Epidermal melanocyte (primary cell): ENCODE measurements at regions not wholly inside any gene's neighbourhood (a gene's known extent, or its start where the extent isn't known, plus 50 kb on each side); places are given as distances from the start of the nearest gene placed in this dataset.
A peak's percentile ranks its signal among the peaks of the same experiment; 100 is the strongest.

Experiments used
- DNase-seq: peaks from one replicate; pipeline ENCODE4 v3.0.0; 2011; ENCODE audit warnings: low spot score; ENCODE audit not compliant: insufficient read length

GRCh38 chr5:40066616-40067015 is 613.1 kb upstream of the PTGER4 start:
- no peak for DNase-seq

- no peak for DNase-seq
Measured at GRCh38 chr5:40052808-40053207, 626.9 kb upstream of the PTGER4 start.

GRCh38 chr5:40046792-40047191 is 622.0 kb upstream of the DAB2 start:
- DNase-seq, result no peak

GRCh38 chr5:40045429-40045828 is 620.6 kb upstream of the DAB2 start:
- DNase-seq, result no peak

- no peak for DNase-seq
Measured at GRCh38 chr5:40043916-40044315, 619.1 kb upstream of the DAB2 start.

DNA sequence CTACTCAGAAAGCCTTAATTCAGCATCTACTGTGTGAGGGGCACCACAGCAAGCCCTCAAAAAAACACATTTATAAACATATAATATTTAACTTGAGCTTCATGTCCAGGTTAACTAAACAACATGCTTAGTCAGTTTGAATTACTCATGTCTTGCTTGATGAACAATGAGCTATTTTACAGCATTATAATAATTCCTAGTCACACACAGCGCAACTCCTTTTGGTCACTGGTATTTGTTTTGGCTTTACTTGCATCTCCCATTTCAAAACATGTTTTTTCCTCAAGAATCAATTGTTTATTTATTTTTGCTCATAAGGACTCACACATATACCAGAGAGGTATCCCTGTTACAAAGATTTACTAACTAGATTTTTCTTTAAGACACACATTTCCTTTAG is 616.7 kb upstream of the DAB2 start:
- DNase-seq, result no peak

- DNase-seq, result no peak
Measured at GRCh38 chr5:40037713-40038112, 612.9 kb upstream of the DAB2 start.

DNA sequence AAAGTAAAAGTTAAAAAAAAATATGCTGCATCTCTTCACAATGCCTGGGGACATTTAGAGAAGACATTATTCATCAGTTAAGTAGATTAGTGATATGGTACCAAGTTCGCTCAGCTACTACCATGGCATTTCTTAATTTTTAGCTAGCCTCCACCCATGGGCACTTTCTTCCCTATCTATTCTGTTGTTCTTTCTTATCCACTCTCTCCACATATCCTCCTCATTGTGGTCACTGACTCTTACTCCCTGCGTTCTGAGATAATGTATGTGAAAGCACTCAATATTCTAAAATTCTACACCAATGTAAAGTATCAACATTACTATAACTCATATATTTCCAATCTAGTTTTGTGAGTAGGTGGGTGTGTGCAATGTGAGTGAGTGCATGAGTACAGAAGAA is 609.7 kb upstream of the DAB2 start:
- DNase-seq, result no peak

GRCh38 chr5:40033411-40033810 is 608.6 kb upstream of the DAB2 start:
- DNase-seq, result no peak

- no peak for DNase-seq
Measured at GRCh38 chr5:40033009-40033408, 608.2 kb upstream of the DAB2 start.

GRCh38 chr5:40030661-40031060 is 605.9 kb upstream of the DAB2 start:
- DNase-seq, result no peak

DNA sequence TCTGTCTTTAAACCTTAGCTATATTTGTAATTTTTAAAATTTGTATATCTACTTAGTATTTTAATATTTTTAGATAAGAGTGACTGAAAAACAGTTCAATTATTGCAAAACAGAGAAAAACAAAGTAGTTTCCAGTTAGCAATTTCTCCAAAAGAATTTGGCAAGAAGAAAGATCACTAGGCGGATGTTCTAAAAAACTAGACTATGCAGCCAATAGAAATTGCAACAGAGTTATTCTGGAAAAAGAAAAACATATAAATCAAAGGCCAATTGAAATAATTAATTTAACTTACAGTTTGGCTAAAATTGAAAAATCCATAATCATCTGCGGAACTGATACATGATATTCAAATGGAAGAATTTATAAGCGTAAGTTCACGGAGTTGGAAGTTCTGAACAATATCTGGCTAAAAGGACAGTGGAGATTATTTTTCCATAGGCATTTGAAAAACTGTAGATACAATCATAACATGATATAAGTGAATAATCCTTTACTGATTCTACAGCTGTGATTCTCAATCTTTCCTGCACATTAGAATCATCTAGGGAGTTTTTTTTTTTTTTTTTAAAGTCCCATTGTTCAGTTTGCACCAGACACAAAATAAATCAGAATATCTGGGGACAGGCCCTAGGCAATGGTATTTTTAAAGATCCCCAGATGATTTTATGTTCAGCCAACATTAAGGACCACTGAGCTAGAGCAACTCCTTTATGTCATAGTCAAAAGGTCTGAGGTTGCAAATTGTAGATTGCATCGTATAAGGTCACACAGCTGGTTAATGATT is 605.1 kb upstream of the DAB2 start:
- DNase-seq, result no peak

- no peak for DNase-seq
Measured at GRCh38 chr5:40027400-40027799, 602.6 kb upstream of the DAB2 start.

DNA sequence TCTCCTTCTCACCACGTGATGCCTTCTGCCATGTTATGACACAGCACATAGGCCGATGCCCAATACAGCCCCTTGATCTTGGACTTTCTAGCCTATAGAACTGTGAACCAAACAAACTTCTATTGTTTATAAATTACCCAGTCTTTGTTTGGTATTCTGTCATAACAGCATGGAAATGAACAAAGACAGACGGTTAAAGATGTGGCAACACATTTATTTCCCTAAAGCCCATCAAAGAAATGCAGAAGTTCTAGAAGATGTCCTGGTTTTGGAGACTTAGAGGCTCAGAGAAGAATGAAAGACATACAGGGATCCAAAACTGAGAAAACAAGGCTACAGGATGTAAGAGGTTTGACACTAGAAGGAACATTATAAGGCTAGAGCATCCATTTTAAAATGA is 600.8 kb upstream of the DAB2 start:
- no peak for DNase-seq

DNA sequence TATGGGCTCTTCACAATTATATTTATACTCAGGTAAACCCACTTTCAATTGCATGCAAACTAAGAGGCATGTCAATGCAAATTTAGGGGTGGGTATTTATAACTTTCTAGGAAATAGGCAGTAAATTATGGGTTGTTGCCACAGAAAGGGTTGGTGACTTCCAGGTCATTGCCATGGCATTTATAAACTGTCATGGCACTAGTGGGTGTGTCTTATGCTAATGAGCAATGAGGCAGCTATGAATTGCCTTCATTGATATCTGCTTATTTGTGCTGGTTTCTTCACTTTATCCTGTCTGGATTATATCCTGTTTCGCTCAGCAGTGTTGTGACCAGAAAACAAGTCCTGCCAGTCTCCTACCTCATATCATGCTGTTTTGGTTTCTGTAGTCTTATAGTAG is 597.3 kb upstream of the DAB2 start:
- no peak for DNase-seq

DNA sequence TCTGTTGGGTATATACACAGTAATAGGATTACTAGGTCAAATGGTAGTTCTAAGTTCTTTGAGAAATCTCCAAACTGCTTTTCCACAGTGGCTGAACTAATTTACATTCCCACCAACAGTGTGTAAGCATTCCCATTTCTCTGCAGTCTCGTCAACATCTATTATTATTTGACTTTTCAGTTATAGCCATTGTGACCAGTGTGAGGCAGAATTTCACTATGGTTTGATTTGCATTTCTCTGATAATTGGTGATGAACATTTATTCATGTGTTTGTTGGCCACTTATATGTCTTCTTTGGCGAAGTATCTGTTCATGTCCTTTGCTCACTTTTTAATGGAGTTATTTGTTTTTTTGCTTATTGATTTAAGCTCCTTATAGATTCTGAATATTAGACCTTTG is 596.2 kb upstream of the DAB2 start:
- no peak for DNase-seq

DNA sequence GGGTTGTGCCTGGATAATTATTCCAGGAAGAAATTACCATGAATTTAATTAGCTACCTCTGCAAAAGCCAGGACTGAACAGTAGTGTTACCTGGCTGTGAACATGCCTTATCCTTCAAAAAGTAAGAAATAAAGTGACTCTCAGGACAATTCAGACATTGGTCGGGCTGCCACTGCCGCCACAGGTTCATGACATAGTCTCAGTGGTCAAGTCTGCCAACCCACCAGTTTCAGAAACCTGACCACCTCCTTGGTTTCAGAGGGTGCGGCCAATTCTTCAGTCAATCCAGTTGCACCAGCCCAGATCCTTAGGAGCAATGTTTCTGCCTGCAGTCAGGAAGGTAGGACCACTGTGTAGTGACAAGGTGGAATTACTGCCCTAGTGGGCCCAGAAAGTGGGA is 593.1 kb upstream of the DAB2 start:
- no peak for DNase-seq

GRCh38 chr5:40017135-40017534 is 592.4 kb upstream of the DAB2 start:
- DNase-seq, result no peak

DNA sequence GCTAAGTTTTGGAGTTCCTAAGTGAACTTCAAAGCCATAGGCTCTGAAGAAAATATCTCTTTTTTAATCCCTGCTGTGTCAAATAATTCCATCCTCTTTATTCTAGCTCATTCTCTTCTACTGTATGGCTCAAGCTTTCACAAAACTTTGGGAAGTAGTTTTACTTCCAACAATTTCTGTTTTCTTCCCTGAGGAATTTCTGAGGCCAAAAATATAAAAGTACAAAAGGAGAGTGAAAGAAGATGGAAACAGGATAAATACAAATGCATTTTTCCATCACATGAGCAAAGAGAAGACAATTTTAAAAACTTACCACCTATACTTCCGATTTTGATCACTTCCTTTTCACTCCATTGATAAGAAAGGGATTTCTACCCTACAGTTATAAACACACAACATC is 585.7 kb upstream of the DAB2 start:
- no peak for DNase-seq

GRCh38 chr5:40006260-40006659 is 581.5 kb upstream of the DAB2 start:
- no peak for DNase-seq

GRCh38 chr5:40001796-40002195 is 577.0 kb upstream of the DAB2 start:
- DNase-seq, result no peak

DNA sequence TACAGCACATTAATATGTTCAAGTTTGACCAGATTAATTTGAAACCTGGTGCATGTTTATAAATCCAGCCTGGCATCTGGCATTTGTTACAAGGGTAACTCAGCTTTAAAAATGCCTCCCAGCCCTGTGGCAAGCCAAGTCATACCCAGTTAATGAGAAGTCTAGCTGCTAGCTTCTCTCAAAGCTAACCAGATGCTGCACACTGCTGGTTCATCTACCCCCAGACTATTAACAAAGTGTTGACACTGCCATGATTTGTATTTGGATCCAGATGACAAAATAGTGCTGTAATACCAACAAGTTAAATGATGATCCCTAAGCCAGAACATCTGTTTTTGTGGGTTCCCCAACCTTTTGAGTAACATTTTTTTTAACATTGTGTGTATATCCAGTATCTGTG is 573.7 kb upstream of the DAB2 start:
- peak; percentile 59 for DNase-seq

GRCh38 chr5:39995990-39996389 is 571.2 kb upstream of the DAB2 start:
- DNase-seq, result no peak
